Panc1 (cell line): ENCODE measurements at regions not wholly inside any gene's neighbourhood (a gene's known extent, or its start where the extent isn't known, plus 50 kb on each side); places are given as distances from the start of the nearest gene placed in this dataset.

Source experiments
- ATAC-seq: fragments of 200-7000 bp; cut with Tn5 transposase; 2 replicates; pipeline ENCODE4 v1.9.1; 2020; ENCODE audit warnings: mild to moderate bottlenecking, moderate library complexity
- BruUV-seq: library from RNA; stranded (reverse); fragments of 400-500 nt; replicated peaks from 2 replicates; lab custom pipeline; 2021; lab: Mats Ljungman, UMichigan
- CTCF ChIA-PET: fragments of 300-600 bp; sonication (Branson Sonifier 250); formaldehyde crosslinking; loops from one replicate; lab custom pipeline; 2022; ENCODE audit warnings: antibody characterized with exemption; lab: Charles Lee
- POLR2A ChIA-PET: fragments of 300-600 bp; sonication (Branson Sonifier 250); formaldehyde crosslinking; loops from one replicate; lab custom pipeline; 2022; ENCODE audit warnings: antibody characterized with exemption; lab: Charles Lee
- DNase-seq: peaks from one replicate; pipeline ENCODE4 v3.0.0-alpha.2; 2010; ENCODE audit warnings: low read depth, low spot score
- H3K27ac ChIP-seq: 2 replicates; pipeline ENCODE4 v1.5.1; 2011; ENCODE audit warnings: mild to moderate bottlenecking, low read length, inconsistent platforms
- H3K27me3 ChIP-seq: fragments of 200-500 bp; sonication (Bioruptor generic); 2 replicates; pipeline ENCODE4 v1.6.0; 2014; ENCODE audit warnings: low read length, inconsistent platforms; ENCODE audit not compliant: control insufficient read depth, insufficient read depth
- H3K36me3 ChIP-seq: fragments of 200-500 bp; sonication (Bioruptor generic); 2 replicates; pipeline ENCODE4 v1.5.1; 2014; ENCODE audit warnings: inconsistent platforms, mild to moderate bottlenecking, low read length, moderate library complexity; ENCODE audit not compliant: control insufficient read depth, insufficient read depth
- H3K4me1 ChIP-seq: 2 replicates; pipeline ENCODE4 v1.5.1; 2011; ENCODE audit warnings: inconsistent platforms, mild to moderate bottlenecking, low read length, moderate library complexity; ENCODE audit not compliant: control insufficient read depth, insufficient read depth
- H3K4me3 ChIP-seq, 2 experiments: 2 replicates each; pipeline ENCODE4 v1.5.1; 2011 to 2012; ENCODE audit warnings: low read depth in 2 of 2, low read length in 2 of 2, mild to moderate bottlenecking in 2 of 2, inconsistent platforms in 1 of 2, moderate library complexity in 1 of 2
- H3K9me3 ChIP-seq: fragments of 200-500 bp; sonication (Bioruptor generic); 2 replicates; pipeline ENCODE4 v1.5.1; 2014; ENCODE audit warnings: low read depth, mild to moderate bottlenecking, inconsistent platforms, low read length, moderate library complexity; ENCODE audit not compliant: control insufficient read depth, insufficient read depth
- POLR2AphosphoS5 ChIP-seq: IDR thresholded peaks from 2 replicates; pipeline ENCODE4 v1.6.1; 2012; ENCODE audit warnings: mild to moderate bottlenecking, low read depth, low read length, moderate library complexity
- SIN3A ChIP-seq: IDR thresholded peaks from 2 replicates; pipeline ENCODE4 v1.6.1; 2012; ENCODE audit warnings: low read depth, mild to moderate bottlenecking, low read length, moderate library complexity, borderline replicate concordance; ENCODE audit not compliant: insufficient read depth
- TCF7L2 ChIP-seq: IDR thresholded peaks from 2 replicates; pipeline ENCODE4 v1.6.1; 2011; ENCODE audit warnings: mild to moderate bottlenecking, low read depth, low read length, inconsistent platforms
- in situ Hi-C: cut with HindIII; loops from 2 replicates; pipeline ENCODE4 v1.10.0; 2016; ENCODE audit warnings: low sequenced_read_pairs, low pct_unique_long_range_greater_than_20kb
- intact Hi-C: fragments of 100-400 bp; cut with micrococcal nuclease; formaldehyde crosslinking; loops from one replicate; pipeline ENCODE4 v1.10.0; 2022; ENCODE audit not compliant: unreplicated experiment
- TF ChIP-seq, protein P1 (sequence below): fragments of 450-650 bp; IDR thresholded peaks from 2 replicates; pipeline ENCODE4 v1.5.1; 2017; ENCODE audit warnings: mild to moderate bottlenecking
- TF ChIP-seq, protein P2 (sequence below), 2 experiments: IDR thresholded peaks; 2 replicates each; pipeline ENCODE4 v1.6.1; 2011 to 2012; ENCODE audit warnings: low read depth in 2 of 2, control low read depth in 1 of 2, low read length in 1 of 2, mild to moderate bottlenecking in 1 of 2, moderate library complexity in 1 of 2; ENCODE audit not compliant: insufficient read depth in 1 of 2

DNA sequence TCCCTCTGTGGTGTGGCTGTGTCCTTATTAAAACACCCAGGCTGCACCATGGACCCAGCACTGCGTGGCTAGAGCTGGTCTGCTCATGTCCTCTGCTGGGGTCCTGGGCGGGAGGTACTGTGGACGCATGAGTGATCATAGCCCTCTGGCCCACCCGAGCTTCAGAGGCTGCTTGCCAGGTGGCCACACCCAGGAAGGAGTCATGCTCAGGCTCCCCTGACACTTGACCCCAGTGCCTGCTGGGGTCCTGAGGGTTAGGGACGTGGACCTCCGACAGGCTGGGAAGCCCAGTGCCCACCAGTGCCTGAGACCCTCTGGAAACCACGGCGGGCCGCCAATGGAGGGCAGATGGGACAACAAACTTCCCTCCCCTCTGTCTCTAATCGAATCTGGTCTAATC lies 66.3 kb upstream of the HS6ST1 start:
- Histone ChIP-seq H3K9me3 (no peaks in the 10 kb centered on the region), H3K27ac (no peak overlapping the region), H3K4me1 (0 out of 2 replicates have a peak, but pooled peaks cover 2% of the 10 kb centered on the region), H3K4me3 (no peak overlapping the region), H3K36me3 (no peaks in the 10 kb centered on the region), H3K27me3 (no peaks in the 10 kb centered on the region)
- DNase-seq (no peak), ATAC-seq (no peak)
- in situ Hi-C loops = no loop called here
- no peak for TF ChIP-seq TCF7L2
- no peak for TF ChIP-seq SIN3A
- TF ChIP-seq, protein P1, sequence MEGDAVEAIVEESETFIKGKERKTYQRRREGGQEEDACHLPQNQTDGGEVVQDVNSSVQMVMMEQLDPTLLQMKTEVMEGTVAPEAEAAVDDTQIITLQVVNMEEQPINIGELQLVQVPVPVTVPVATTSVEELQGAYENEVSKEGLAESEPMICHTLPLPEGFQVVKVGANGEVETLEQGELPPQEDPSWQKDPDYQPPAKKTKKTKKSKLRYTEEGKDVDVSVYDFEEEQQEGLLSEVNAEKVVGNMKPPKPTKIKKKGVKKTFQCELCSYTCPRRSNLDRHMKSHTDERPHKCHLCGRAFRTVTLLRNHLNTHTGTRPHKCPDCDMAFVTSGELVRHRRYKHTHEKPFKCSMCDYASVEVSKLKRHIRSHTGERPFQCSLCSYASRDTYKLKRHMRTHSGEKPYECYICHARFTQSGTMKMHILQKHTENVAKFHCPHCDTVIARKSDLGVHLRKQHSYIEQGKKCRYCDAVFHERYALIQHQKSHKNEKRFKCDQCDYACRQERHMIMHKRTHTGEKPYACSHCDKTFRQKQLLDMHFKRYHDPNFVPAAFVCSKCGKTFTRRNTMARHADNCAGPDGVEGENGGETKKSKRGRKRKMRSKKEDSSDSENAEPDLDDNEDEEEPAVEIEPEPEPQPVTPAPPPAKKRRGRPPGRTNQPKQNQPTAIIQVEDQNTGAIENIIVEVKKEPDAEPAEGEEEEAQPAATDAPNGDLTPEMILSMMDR = no peak
- TF ChIP-seq, protein P2, sequence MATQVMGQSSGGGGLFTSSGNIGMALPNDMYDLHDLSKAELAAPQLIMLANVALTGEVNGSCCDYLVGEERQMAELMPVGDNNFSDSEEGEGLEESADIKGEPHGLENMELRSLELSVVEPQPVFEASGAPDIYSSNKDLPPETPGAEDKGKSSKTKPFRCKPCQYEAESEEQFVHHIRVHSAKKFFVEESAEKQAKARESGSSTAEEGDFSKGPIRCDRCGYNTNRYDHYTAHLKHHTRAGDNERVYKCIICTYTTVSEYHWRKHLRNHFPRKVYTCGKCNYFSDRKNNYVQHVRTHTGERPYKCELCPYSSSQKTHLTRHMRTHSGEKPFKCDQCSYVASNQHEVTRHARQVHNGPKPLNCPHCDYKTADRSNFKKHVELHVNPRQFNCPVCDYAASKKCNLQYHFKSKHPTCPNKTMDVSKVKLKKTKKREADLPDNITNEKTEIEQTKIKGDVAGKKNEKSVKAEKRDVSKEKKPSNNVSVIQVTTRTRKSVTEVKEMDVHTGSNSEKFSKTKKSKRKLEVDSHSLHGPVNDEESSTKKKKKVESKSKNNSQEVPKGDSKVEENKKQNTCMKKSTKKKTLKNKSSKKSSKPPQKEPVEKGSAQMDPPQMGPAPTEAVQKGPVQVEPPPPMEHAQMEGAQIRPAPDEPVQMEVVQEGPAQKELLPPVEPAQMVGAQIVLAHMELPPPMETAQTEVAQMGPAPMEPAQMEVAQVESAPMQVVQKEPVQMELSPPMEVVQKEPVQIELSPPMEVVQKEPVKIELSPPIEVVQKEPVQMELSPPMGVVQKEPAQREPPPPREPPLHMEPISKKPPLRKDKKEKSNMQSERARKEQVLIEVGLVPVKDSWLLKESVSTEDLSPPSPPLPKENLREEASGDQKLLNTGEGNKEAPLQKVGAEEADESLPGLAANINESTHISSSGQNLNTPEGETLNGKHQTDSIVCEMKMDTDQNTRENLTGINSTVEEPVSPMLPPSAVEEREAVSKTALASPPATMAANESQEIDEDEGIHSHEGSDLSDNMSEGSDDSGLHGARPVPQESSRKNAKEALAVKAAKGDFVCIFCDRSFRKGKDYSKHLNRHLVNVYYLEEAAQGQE (IDR thresholded peaks at IDR 0.05; ENCODE audit: insufficient read depth in 1 of 2, low read depth in 2 of 2, low read length in 1 of 2) = no peak
- TF ChIP-seq POLR2AphosphoS5 = no peak
- CTCF ChIA-PET = no interaction called here
- intact Hi-C loops = no loop called here
- POLR2A ChIA-PET = no interaction called here
- no TSS peak for BruUV-seq

DNA sequence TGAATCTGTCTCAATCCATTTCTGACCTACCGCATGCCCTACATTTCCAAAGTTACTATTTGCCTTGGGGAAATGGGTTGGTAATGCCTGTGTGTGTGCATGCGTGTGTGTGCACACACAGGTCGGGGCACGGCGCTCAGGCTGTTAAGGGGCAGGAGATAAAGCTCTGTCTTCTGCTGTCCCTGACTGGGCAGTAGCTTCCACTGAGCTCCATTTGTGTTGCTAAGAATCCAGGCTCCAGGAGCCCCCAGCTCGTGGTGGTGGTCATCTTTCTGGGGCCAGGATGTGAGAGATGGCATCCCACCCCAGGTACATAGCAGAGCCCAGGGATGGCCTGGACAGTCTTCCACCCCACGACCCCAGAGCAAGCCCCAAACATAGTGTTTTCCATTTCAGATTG lies 66.7 kb upstream of the HS6ST1 start:
- TF ChIP-seq POLR2AphosphoS5 (no peak), SIN3A (no peak), TCF7L2 (no peak)
- TF ChIP-seq, protein P1 = no peak
- TF ChIP-seq, protein P2 (IDR thresholded peaks at IDR 0.05; ENCODE audit: insufficient read depth in 1 of 2, low read depth in 2 of 2, low read length in 1 of 2) = no peak
- no peak overlapping the region for H3K4me3 ChIP-seq
- H3K36me3 ChIP-seq = no peaks in the 10 kb centered on the region
- H3K27ac ChIP-seq = no peak overlapping the region
- 0 out of 2 replicates have a peak, but pooled peaks cover 2% of the 10 kb centered on the region for H3K4me1 ChIP-seq
- no peak for DNase-seq
- in situ Hi-C loops (no loop called here), intact Hi-C loops (no loop called here)
- CTCF ChIA-PET = no interaction called here
- H3K27me3 ChIP-seq = no peaks in the 10 kb centered on the region
- no peak for ATAC-seq
- H3K9me3 ChIP-seq = no peaks in the 10 kb centered on the region
- POLR2A ChIA-PET = no interaction called here
- BruUV-seq = no TSS peak
